ENCODE measurements at regions not wholly inside any gene's neighbourhood (a gene's known extent, or its start where the extent isn't known, plus 50 kb on each side); places are given as distances from the start of the nearest gene placed in this dataset.

GRCh38 chr15:62684123-62684808 lies 358.3 kb upstream of the TPM1 start (continued):
- TF ChIP-seq ZNF532 (CRISPR knock-in tag; IDR thresholded peaks at IDR 0.05; ENCODE audit: borderline replicate concordance) (no peak), EMX1 (CRISPR knock-in tag; IDR thresholded peaks at IDR 0.05) (no peak)

- Mint-ChIP-seq H3K4me3 (no peak overlapping the region), H3K4me1 (0 out of 2 replicates have a peak, but pooled peaks cover 4% of the 10 kb centered on the region), H3K27ac (no peak overlapping the region), H3K27me3 (ENCODE audit: low read depth) (no peaks in the 10 kb centered on the region; the same call in 1 of the 2 replicates), H3K36me3 (peaks cover 13% of the 10 kb centered on the region), H3K9me3 (peaks cover 10% of the 10 kb centered on the region)
- ChIA-PET CTCF (no interaction called here), POLR2A (no interaction called here)
- TF ChIP-seq ZNF671 (CRISPR knock-in tag; IDR thresholded peaks at IDR 0.05) (no peak), SMAD3 (CRISPR knock-in tag; IDR thresholded peaks at IDR 0.05; ENCODE audit: borderline replicate concordance) (no peak), ATF6 (CRISPR knock-in tag; IDR thresholded peaks at IDR 0.05) (no peak), MLX (CRISPR knock-in tag; IDR thresholded peaks at IDR 0.05) (no peak)
- DNase-seq (ENCODE audit: low spot score) (no peak), ATAC-seq (no peak)
Measured at GRCh38 chr15:62691008-62691407, 351.5 kb upstream of the TPM1 start.

GRCh38 chr15:62697636-62698035 lies 344.9 kb upstream of the TPM1 start:
- Mint-ChIP-seq H3K4me1 (0 out of 2 replicates have a peak, but pooled peaks cover 3% of the 10 kb centered on the region), H3K9me3 (no peaks in the 10 kb centered on the region), H3K27me3 (ENCODE audit: low read depth) (no peaks in the 10 kb centered on the region; the same call in 1 of the 2 replicates), H3K27ac (no peak overlapping the region), H3K4me3 (no peak overlapping the region), H3K36me3 (peaks cover 5% of the 10 kb centered on the region)
- TF ChIP-seq AFF4 (CRISPR knock-in tag; IDR thresholded peaks at IDR 0.05; ENCODE audit: borderline replicate concordance) = no peak
- no peak for TF ChIP-seq USF1 (CRISPR knock-in tag; IDR thresholded peaks at IDR 0.05)
- TF ChIP-seq GABPB1 (CRISPR knock-in tag; IDR thresholded peaks at IDR 0.05) = no peak
- no peak for TF ChIP-seq SMAD3 (CRISPR knock-in tag; IDR thresholded peaks at IDR 0.05; ENCODE audit: borderline replicate concordance)
- TF ChIP-seq TCF7 (CRISPR knock-in tag; IDR thresholded peaks at IDR 0.05; ENCODE audit: low read depth) = no peak
- TF ChIP-seq ZNF416 (CRISPR knock-in tag; IDR thresholded peaks at IDR 0.05) = no peak
- no peak for TF ChIP-seq ESRRA (CRISPR knock-in tag; IDR thresholded peaks at IDR 0.05; ENCODE audit: borderline replicate concordance)
- no peak for TF ChIP-seq JAZF1 (CRISPR knock-in tag; IDR thresholded peaks at IDR 0.05)
- no peak for TF ChIP-seq ZNF121 (CRISPR knock-in tag; IDR thresholded peaks at IDR 0.05)
- TF ChIP-seq MXD4 (CRISPR knock-in tag; IDR thresholded peaks at IDR 0.05; ENCODE audit: borderline replicate concordance) = no peak
- ChIA-PET POLR2A (no interaction called here), CTCF (interaction anchor here (1.8 kb wide), 1 partner anchor 45 kb away, joined by 10 read pairs; no protein-coding TSS in a partner anchor)
- DNase-seq (ENCODE audit: low spot score) = no peak
- ATAC-seq = no peak
